BE2C (cell line): ENCODE measurements at regions not wholly inside any gene's neighbourhood (a gene's known extent, or its start where the extent isn't known, plus 50 kb on each side); places are given as distances from the start of the nearest gene placed in this dataset.
A peak's percentile ranks its signal among the peaks of the same experiment; 100 is the strongest.

Experiments
- DNase-seq: peaks from one replicate; pipeline ENCODE4 v3.0.0-alpha.2; 2020
- H3K27me3 ChIP-seq: fragments of 250-450 bp; sonication (Bioruptor Pico); 2 replicates; pipeline ENCODE4 v1.5.1; 2020; ENCODE audit warnings: mild to moderate bottlenecking
- H3K36me3 ChIP-seq: fragments of 250-450 bp; sonication (Bioruptor Pico); 2 replicates; pipeline ENCODE4 v1.5.1; 2020; ENCODE audit warnings: mild to moderate bottlenecking
- H3K4me1 ChIP-seq: fragments of 250-450 bp; sonication (Bioruptor Pico); 2 replicates; pipeline ENCODE4 v1.5.1; 2020
- H3K4me3 ChIP-seq: 2 replicates; pipeline ENCODE4 v1.5.1; 2011; ENCODE audit warnings: low read depth, low read length
- H3K9me3 ChIP-seq: fragments of 250-450 bp; sonication (Bioruptor Pico); 2 replicates; pipeline ENCODE4 v1.5.1; 2020
- TF ChIP-seq, protein P1 (sequence below): IDR thresholded peaks from 2 replicates; pipeline ENCODE4 v1.5.1; 2012; ENCODE audit warnings: mild to moderate bottlenecking, low read depth, low read length

GRCh38 chrX:45851434-45851991 is 650.8 kb upstream of the DIPK2B start:
- peaks cover 16% of the 10 kb centered on the region for H3K27me3 ChIP-seq
- H3K36me3 ChIP-seq, result no peaks in the 10 kb centered on the region
- TF ChIP-seq, protein P1, sequence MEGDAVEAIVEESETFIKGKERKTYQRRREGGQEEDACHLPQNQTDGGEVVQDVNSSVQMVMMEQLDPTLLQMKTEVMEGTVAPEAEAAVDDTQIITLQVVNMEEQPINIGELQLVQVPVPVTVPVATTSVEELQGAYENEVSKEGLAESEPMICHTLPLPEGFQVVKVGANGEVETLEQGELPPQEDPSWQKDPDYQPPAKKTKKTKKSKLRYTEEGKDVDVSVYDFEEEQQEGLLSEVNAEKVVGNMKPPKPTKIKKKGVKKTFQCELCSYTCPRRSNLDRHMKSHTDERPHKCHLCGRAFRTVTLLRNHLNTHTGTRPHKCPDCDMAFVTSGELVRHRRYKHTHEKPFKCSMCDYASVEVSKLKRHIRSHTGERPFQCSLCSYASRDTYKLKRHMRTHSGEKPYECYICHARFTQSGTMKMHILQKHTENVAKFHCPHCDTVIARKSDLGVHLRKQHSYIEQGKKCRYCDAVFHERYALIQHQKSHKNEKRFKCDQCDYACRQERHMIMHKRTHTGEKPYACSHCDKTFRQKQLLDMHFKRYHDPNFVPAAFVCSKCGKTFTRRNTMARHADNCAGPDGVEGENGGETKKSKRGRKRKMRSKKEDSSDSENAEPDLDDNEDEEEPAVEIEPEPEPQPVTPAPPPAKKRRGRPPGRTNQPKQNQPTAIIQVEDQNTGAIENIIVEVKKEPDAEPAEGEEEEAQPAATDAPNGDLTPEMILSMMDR, result no peak
- no peaks in the 10 kb centered on the region for H3K9me3 ChIP-seq
- no peak for DNase-seq
- H3K4me1 ChIP-seq, result no peaks in the 10 kb centered on the region
- H3K4me3 ChIP-seq, result no peak overlapping the region

DNA sequence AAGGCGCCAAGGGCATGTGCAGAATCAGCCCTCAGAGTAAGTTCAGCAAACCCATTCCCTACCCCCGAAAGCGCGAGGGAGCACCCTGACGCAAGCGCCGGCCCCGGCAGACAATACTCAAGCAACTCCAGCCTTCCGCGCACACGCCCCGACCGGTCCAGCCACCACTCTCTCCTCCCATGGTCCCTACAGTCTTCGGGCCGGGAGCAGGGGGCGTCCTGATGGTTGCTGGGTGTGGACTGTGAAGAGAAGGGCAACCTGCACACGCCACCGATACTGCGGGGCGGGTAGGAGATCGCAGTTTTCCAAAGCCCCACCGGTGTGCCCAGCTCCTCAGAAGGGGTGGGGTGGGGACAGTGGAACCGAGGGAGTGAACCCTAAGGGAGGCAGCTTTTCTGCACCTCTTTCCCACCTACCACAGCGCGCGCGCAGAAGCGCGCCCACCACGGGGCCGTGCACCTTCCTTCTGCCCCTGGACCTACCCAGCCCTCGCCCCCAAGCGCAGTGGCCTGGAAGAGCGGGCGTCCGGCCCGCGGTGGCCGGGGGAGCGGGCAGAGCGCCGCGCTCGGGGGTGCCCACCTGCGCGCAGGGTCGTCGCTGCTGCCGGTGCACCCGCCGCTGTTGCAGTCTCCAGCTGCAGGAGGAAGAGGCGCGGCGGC is 650.2 kb upstream of the DIPK2B start:
- TF ChIP-seq, protein P1, result no peak
- H3K9me3 ChIP-seq, result no peaks in the 10 kb centered on the region
- no peaks in the 10 kb centered on the region for H3K4me1 ChIP-seq
- H3K27me3 ChIP-seq, result peaks cover 16% of the 10 kb centered on the region
- no peak overlapping the region for H3K4me3 ChIP-seq
- no peak for DNase-seq
- H3K36me3 ChIP-seq, result no peaks in the 10 kb centered on the region

DNA sequence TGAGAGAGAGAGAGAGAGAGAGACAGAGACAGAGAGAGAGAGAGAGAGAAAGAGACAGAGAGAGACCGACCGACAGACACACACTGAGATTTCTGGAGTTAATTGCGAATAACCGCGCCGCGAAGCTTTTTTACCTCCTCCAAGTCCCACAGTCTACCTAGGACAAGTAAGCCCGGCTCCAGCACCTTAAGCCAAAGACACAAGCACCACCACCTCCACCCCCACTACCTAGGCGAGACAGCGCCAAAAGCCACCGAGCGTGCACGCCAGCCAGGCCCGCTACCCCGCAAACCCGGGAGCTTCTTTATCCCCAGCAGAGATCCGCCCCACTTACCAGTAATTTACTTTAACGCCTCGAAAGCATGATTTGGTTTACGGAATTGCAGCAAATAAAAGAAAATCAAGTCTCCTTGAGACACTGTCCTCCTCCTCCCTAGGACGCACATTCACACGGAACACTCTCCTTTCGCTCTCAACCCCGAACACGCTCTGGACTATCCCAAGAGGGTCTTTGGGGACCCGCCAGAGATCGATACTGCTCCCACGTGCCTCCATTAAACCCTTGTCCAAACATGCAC is 649.6 kb upstream of the DIPK2B start:
- no peak for DNase-seq
- Histone ChIP-seq H3K4me1 (no peaks in the 10 kb centered on the region), H3K27me3 (peaks cover 16% of the 10 kb centered on the region), H3K4me3 (no peak overlapping the region), H3K9me3 (no peaks in the 10 kb centered on the region), H3K36me3 (no peaks in the 10 kb centered on the region)
- TF ChIP-seq, protein P1, result no peak

DNA sequence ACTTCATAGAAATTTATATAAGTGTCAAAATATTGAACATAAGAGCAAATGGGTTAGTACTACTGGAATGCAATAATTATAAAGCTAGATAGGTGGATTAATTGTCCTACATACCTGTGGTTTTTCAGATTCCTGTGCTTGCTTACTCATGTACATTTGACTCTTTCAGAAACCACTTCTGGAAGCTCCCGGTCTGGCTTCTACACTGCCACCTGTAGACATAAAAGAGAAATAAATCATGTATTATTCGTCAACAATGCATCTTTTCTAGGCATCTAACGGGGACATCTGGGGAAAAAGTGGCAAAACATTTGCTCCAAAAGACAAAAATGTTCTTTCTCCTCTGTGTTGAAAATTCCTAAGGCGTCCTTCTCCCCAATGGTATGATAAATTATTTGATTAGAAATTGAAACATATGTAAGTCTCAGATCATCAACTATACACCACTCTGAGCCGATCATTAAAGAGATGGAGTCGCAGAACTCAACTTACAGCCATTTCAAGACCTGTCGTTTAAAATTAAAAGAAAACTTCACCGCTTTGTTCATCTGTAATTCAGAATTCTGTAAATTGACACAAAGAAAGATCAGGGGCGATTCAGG is 648.7 kb upstream of the DIPK2B start:
- Histone ChIP-seq H3K36me3 (no peaks in the 10 kb centered on the region), H3K27me3 (peaks cover 16% of the 10 kb centered on the region), H3K4me3 (no peak overlapping the region), H3K9me3 (no peaks in the 10 kb centered on the region), H3K4me1 (no peaks in the 10 kb centered on the region)
- no peak for DNase-seq
- TF ChIP-seq, protein P1, result peak; percentile 8; the same call in 1 of the 2 replicates

GRCh38 chrX:45847961-45848360 is 647.3 kb upstream of the DIPK2B start:
- no peaks in the 10 kb centered on the region for H3K4me1 ChIP-seq
- TF ChIP-seq, protein P1, result no peak
- no peaks in the 10 kb centered on the region for H3K36me3 ChIP-seq
- no peak overlapping the region for H3K4me3 ChIP-seq
- DNase-seq, result no peak
- H3K27me3 ChIP-seq, result peaks cover 16% of the 10 kb centered on the region
- no peaks in the 10 kb centered on the region for H3K9me3 ChIP-seq

- no peak for DNase-seq
- Histone ChIP-seq H3K27me3 (peaks cover 12% of the 10 kb centered on the region), H3K4me3 (no peak overlapping the region), H3K36me3 (no peaks in the 10 kb centered on the region), H3K9me3 (no peaks in the 10 kb centered on the region), H3K4me1 (no peaks in the 10 kb centered on the region)
- TF ChIP-seq, protein P1, result no peak
These were observed 645.7 kb upstream of the DIPK2B start for GRCh38 chrX:45846328-45846727.
